ENCODE measurements at regions not wholly inside any gene's neighbourhood (a gene's known extent, or its start where the extent isn't known, plus 50 kb on each side); places are given as distances from the start of the nearest gene placed in this dataset.
A peak's percentile ranks its signal among the peaks of the same experiment; 100 is the strongest.

DNA sequence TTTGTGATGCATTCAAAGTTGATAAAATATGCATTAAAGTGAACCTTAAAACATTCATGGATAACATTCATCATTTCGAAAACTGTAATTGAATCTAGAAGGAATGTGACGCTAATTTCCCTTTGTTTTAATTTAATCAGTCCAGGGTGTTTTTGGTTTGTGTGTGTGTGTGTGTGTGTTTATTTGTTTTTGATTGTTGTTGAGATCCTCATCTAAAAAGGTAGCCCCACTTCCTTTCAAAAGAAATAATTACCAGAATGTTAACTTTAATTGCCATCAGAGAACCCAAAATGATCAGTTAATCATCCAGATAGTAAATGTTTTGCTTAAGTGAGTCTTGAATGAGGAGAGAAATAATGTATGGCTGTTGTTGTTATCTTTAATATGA, 74.5 kb upstream of the PTPRZ1 start:
- peak overlapping the region; percentile 52 to 70 for H3K27ac ChIP-seq

DNA sequence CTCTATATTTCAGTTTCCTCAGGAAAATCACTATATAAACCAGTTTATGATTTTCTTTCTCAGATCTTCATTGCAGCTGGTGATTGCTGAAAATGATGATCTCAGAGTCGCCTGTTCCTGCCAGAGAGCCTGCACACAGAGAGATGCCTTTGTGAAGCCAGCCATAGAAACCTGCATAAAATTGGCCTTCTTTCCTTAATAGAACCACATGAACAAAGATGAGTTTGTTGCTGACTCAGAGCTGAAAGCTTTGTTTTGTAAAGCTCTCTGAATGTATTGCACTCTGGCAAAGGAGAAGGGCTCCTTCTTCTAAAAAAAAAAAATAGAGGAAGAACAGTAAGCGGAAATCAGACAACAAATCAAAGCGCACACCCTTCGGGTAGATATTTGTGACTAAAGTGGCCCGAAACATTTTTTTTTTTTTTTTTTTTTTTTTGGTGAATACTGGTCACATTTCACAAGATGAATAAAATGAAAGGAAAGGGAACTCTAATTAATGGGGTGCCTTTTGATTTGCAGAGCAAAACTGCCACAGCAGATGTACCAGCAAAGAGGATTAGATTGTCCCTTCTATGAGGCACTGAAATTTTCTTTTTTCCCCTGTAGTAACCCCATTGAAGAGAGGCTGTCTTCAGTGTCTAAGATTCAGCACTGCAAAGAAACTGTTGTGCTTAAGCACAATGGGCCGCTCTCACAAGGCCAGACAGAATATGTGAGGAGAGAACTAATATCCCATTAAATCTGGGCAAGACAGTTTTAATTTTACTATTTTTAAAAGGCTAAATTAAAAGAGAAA, 75.1 kb upstream of the PTPRZ1 start:
- intact Hi-C loops (cut with DNase I; ENCODE audit: low total_unique reads): no loop called here
- TF ChIP-seq POLR2AphosphoS5 (IDR thresholded peaks at IDR 0.05): no peak
- no peak for TF ChIP-seq POLR2A (IDR thresholded peaks at IDR 0.05)
- no peak for TF ChIP-seq CTCF (IDR thresholded peaks at IDR 0.05)
- Histone ChIP-seq H3K36me3 (no peaks in the 10 kb centered on the region), H3K27ac (peak overlapping the region; percentile 70 to 73), H3K4me1 (no peaks in the 10 kb centered on the region), H3K27me3 (no peaks in the 10 kb centered on the region), H3K9me3 (no peaks in the 10 kb centered on the region), H3K4me3 (no peak overlapping the region)
- no peak for DNase-seq (ENCODE audit: low spot score in 2 of 2)

More for the DNA sequence above, 74.5 kb upstream of the PTPRZ1 start:
- Histone ChIP-seq H3K36me3 (no peaks in the 10 kb centered on the region), H3K4me3 (no peak overlapping the region), H3K9me3 (no peaks in the 10 kb centered on the region), H3K4me1 (no peaks in the 10 kb centered on the region), H3K27me3 (no peaks in the 10 kb centered on the region)
- intact Hi-C loops (cut with DNase I; ENCODE audit: low total_unique reads): no loop called here
- DNase-seq (ENCODE audit: low spot score in 2 of 2): no peak
- no peak for TF ChIP-seq POLR2AphosphoS5 (IDR thresholded peaks at IDR 0.05)
- TF ChIP-seq CTCF (IDR thresholded peaks at IDR 0.05): no peak
- no peak for TF ChIP-seq POLR2A (IDR thresholded peaks at IDR 0.05)

DNA sequence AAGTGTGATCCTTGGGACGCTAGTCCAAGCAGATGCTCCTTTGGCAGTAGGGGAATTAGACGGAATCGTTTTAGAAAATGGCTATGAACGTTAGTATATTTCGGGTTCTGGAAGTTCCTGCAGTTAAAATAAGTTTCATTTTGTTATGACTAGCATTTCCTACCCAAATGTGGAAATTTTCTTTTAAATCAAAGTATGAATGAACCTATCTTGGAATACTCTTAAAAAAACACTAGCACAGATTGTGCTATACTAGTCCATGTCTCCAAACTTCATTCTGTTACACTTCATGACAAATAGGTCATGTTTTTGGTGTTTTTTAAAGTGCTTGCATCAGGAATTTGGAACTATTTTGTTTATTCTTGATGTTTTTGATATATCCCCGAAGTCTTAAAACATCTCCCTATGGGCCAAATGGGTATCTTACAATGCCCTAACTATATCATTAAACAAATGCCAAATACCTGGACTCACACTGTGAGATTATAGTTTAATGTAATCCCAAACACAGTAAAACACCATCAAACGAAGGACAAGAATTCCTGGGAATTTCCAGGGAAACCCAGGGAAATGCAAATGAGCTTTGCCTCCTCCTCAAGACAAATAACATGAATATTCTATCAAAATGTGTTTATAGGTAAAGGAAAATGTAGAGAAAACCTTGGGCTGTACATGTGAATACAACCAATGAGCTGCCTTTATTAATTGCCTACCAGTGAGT, 75.9 kb upstream of the PTPRZ1 start:
- Histone ChIP-seq H3K27ac (peak overlapping the region; percentile 72 to 73), H3K4me1 (no peaks in the 10 kb centered on the region), H3K36me3 (no peaks in the 10 kb centered on the region), H3K4me3 (no peak overlapping the region), H3K27me3 (no peaks in the 10 kb centered on the region), H3K9me3 (no peaks in the 10 kb centered on the region)
- no peak for TF ChIP-seq CTCF (IDR thresholded peaks at IDR 0.05)
- TF ChIP-seq POLR2A (IDR thresholded peaks at IDR 0.05): no peak
- TF ChIP-seq POLR2AphosphoS5 (IDR thresholded peaks at IDR 0.05): no peak
- intact Hi-C loops (cut with DNase I; ENCODE audit: low total_unique reads): no loop called here
- DNase-seq (ENCODE audit: low spot score in 2 of 2): no peak

DNA sequence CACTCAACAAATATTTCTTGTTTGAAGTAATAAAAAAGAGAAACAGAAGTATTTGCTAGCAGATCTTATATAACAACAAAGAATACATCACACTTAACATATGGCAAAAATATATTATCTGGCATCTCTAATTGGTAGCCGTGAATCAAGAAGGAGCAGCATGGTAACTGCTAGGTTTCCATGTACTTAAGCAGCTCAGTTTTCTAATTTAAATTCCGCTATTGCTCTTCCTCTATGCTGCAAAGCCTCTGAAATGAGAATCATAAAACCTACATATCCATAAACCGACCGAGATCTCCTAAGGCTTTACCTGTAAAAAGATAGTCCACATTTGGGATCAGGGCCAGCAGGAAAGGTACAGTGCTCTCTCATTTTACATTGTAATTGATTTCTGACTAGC, 76.6 kb upstream of the PTPRZ1 start:
- Histone ChIP-seq H3K27ac (peak overlapping the region; percentile 72 to 73), H3K27me3 (no peaks in the 10 kb centered on the region), H3K4me3 (no peak overlapping the region), H3K9me3 (no peaks in the 10 kb centered on the region), H3K4me1 (no peaks in the 10 kb centered on the region), H3K36me3 (no peaks in the 10 kb centered on the region)
- intact Hi-C loops (cut with DNase I; ENCODE audit: low total_unique reads): no loop called here
- DNase-seq (ENCODE audit: low spot score in 2 of 2): no peak
- no peak for TF ChIP-seq CTCF (IDR thresholded peaks at IDR 0.05)
- TF ChIP-seq POLR2A (IDR thresholded peaks at IDR 0.05): no peak
- no peak for TF ChIP-seq POLR2AphosphoS5 (IDR thresholded peaks at IDR 0.05)

- TF ChIP-seq POLR2A (IDR thresholded peaks at IDR 0.05) (no peak), POLR2AphosphoS5 (IDR thresholded peaks at IDR 0.05) (no peak)
- Histone ChIP-seq H3K36me3 (no peaks in the 10 kb centered on the region), H3K27ac (peak overlapping the region; percentile 72 to 73), H3K4me3 (no peak overlapping the region), H3K4me1 (no peaks in the 10 kb centered on the region), H3K27me3 (no peaks in the 10 kb centered on the region), H3K9me3 (no peaks in the 10 kb centered on the region)
- intact Hi-C loops (cut with DNase I; ENCODE audit: low total_unique reads): no loop called here
- no peak for DNase-seq (ENCODE audit: low spot score in 2 of 2)
Measured at GRCh38 chr7:121795736-121796135, 77.2 kb upstream of the PTPRZ1 start.

Measured in breast epithelium (tissue), 4 donors.